ENCODE measurements at regions not wholly inside any gene's neighbourhood (a gene's known extent, or its start where the extent isn't known, plus 50 kb on each side); places are given as distances from the start of the nearest gene placed in this dataset.

DNA sequence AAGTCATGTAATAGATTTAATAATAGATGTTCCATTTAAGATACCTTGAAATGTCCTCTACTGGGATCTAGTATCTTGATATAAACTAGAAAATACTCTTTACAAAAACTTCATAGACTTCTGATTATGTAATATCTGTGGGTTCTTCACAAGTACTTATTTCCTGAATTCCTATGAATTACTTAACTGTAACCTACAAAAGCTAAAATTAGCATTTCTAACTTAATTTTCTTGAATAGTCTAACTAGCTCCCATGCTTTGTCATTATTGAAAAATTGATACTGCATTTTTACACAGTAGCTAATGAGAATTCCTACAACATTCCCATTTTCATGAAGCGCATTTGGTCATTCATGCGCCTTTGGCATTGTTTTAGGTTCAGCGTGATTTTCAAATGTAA is 1828.2 kb downstream of the MAT2B start:
- Histone ChIP-seq H3K4me1 (ENCODE audit: insufficient read depth, low read length, poor library complexity, severe bottlenecking) (no peaks in the 10 kb centered on the region), H3K9me2 (ENCODE audit: insufficient read depth, low read length) (no peaks in the 10 kb centered on the region), H3K4me3 (ENCODE audit: low read depth, low read length, poor library complexity, severe bottlenecking) (no peak overlapping the region), H3K9me3 (ENCODE audit: low read length) (no peaks in the 10 kb centered on the region), H3K4me2 (ENCODE audit: low read length) (no peak overlapping the region), H2AFZ (ENCODE audit: low read length) (no peak overlapping the region), H3K79me2 (ENCODE audit: insufficient read depth, low read depth, low read length) (no peaks in the 10 kb centered on the region), H3K27ac (ENCODE audit: low read depth, low read length, poor library complexity, severe bottlenecking) (no peak overlapping the region), H4K20me1 (ENCODE audit: insufficient read depth, low read length) (no peaks in the 10 kb centered on the region), H3K36me3 (ENCODE audit: insufficient read depth, low read length) (no peaks in the 10 kb centered on the region)
- ChIA-PET CTCF (ENCODE audit: unreplicated experiment) (no interaction called here), POLR2A (interaction anchor here (0.7 kb wide), 1 partner anchor 29 kb away, joined by 3 read pairs; no protein-coding TSS in a partner anchor)
- TF ChIP-seq, protein P1, sequence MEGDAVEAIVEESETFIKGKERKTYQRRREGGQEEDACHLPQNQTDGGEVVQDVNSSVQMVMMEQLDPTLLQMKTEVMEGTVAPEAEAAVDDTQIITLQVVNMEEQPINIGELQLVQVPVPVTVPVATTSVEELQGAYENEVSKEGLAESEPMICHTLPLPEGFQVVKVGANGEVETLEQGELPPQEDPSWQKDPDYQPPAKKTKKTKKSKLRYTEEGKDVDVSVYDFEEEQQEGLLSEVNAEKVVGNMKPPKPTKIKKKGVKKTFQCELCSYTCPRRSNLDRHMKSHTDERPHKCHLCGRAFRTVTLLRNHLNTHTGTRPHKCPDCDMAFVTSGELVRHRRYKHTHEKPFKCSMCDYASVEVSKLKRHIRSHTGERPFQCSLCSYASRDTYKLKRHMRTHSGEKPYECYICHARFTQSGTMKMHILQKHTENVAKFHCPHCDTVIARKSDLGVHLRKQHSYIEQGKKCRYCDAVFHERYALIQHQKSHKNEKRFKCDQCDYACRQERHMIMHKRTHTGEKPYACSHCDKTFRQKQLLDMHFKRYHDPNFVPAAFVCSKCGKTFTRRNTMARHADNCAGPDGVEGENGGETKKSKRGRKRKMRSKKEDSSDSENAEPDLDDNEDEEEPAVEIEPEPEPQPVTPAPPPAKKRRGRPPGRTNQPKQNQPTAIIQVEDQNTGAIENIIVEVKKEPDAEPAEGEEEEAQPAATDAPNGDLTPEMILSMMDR (conservative IDR thresholded peaks at IDR 0.05; ENCODE audit: low read length): no peak
- no peak for TF ChIP-seq EZH2phosphoT487 (IDR thresholded peaks at IDR 0.05; ENCODE audit: borderline replicate concordance, low read depth, low read length)
- intact Hi-C loops (cut with micrococcal nuclease; ENCODE audit: unreplicated experiment): no loop called here
- BruUV-seq (replicated peaks): no TSS peak
- no peak for DNase-seq (ENCODE audit: low spot score)

DNA sequence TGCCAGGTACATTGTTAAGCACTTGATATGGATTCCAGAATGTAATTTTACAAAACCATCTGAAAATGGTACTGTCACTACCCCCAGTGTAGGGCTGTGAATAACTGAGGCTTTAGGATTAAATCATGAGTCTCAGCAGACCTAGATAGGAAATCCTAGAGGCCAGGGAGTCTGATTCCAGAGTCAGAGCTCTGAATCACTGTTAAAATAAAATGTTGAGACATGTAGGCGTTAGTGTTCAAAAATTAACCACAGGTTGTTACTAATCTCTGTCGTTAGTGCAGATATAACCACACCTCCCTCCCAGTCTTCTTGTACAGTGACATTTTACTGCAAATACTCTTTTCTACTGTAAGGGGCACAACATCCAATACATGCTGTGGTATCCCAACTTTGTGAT is 1828.8 kb downstream of the MAT2B start:
- intact Hi-C loops (cut with micrococcal nuclease; ENCODE audit: unreplicated experiment): no loop called here
- H3K4me3 ChIP-seq (ENCODE audit: low read depth, low read length, poor library complexity, severe bottlenecking): no peak overlapping the region
- no peak overlapping the region for H3K4me2 ChIP-seq (ENCODE audit: low read length)
- BruUV-seq (replicated peaks): no TSS peak
- no peak overlapping the region for H2AFZ ChIP-seq (ENCODE audit: low read length)
- POLR2A ChIA-PET: interaction anchor here (0.7 kb wide), 1 partner anchor 29 kb away, joined by 3 read pairs; no protein-coding TSS in a partner anchor
- CTCF ChIA-PET (ENCODE audit: unreplicated experiment): no interaction called here
- no peaks in the 10 kb centered on the region for H3K36me3 ChIP-seq (ENCODE audit: insufficient read depth, low read length)
- H3K9me2 ChIP-seq (ENCODE audit: insufficient read depth, low read length): no peaks in the 10 kb centered on the region
- H3K4me1 ChIP-seq (ENCODE audit: insufficient read depth, low read length, poor library complexity, severe bottlenecking): no peaks in the 10 kb centered on the region
- no peak overlapping the region for H3K27ac ChIP-seq (ENCODE audit: low read depth, low read length, poor library complexity, severe bottlenecking)
- no peaks in the 10 kb centered on the region for H3K9me3 ChIP-seq (ENCODE audit: low read length)
- TF ChIP-seq, protein P1 (conservative IDR thresholded peaks at IDR 0.05; ENCODE audit: low read length): no peak
- TF ChIP-seq EZH2phosphoT487 (IDR thresholded peaks at IDR 0.05; ENCODE audit: borderline replicate concordance, low read depth, low read length): no peak
- DNase-seq (ENCODE audit: low spot score): no peak
- H4K20me1 ChIP-seq (ENCODE audit: insufficient read depth, low read length): no peaks in the 10 kb centered on the region
- no peaks in the 10 kb centered on the region for H3K79me2 ChIP-seq (ENCODE audit: insufficient read depth, low read depth, low read length)

DNA sequence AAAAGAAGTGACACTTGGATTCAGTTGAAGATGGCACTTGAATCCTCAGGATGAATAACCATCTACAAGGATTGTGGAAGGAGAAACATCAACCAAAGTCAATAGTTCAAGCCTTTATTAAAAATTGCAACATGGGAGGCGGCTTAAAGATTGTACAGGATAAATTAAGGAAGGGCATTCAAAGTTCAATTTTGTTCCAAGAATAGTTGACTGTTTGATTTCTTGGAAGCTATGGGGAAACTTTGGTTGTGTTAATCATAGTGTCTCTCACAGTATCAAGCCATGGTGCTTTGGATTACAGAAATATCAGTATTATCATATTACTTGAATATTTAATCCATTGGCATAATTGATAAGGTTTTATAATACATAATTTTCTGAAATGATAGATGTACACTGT is 1844.3 kb downstream of the MAT2B start:
- Histone ChIP-seq H3K4me2 (ENCODE audit: low read length) (no peak overlapping the region), H3K27ac (ENCODE audit: low read depth, low read length, poor library complexity, severe bottlenecking) (no peak overlapping the region), H4K20me1 (ENCODE audit: insufficient read depth, low read length) (no peaks in the 10 kb centered on the region), H3K4me3 (ENCODE audit: low read depth, low read length, poor library complexity, severe bottlenecking) (no peak overlapping the region), H3K79me2 (ENCODE audit: insufficient read depth, low read depth, low read length) (no peaks in the 10 kb centered on the region), H3K36me3 (ENCODE audit: insufficient read depth, low read length) (no peaks in the 10 kb centered on the region), H2AFZ (ENCODE audit: low read length) (no peak overlapping the region), H3K9me2 (ENCODE audit: insufficient read depth, low read length) (no peaks in the 10 kb centered on the region), H3K9me3 (ENCODE audit: low read length) (no peaks in the 10 kb centered on the region), H3K4me1 (ENCODE audit: insufficient read depth, low read length, poor library complexity, severe bottlenecking) (no peaks in the 10 kb centered on the region)
- POLR2A ChIA-PET: no interaction called here
- intact Hi-C loops (cut with micrococcal nuclease; ENCODE audit: unreplicated experiment): no loop called here
- no peak for DNase-seq (ENCODE audit: low spot score)
- CTCF ChIA-PET (ENCODE audit: unreplicated experiment): no interaction called here
- BruUV-seq (replicated peaks): no TSS peak
- TF ChIP-seq, protein P1 (conservative IDR thresholded peaks at IDR 0.05; ENCODE audit: low read length): no peak
- no peak for TF ChIP-seq EZH2phosphoT487 (IDR thresholded peaks at IDR 0.05; ENCODE audit: borderline replicate concordance, low read depth, low read length)
